ENCODE measurements at regions not wholly inside any gene's neighbourhood (a gene's known extent, or its start where the extent isn't known, plus 50 kb on each side); places are given as distances from the start of the nearest gene placed in this dataset.

DNA sequence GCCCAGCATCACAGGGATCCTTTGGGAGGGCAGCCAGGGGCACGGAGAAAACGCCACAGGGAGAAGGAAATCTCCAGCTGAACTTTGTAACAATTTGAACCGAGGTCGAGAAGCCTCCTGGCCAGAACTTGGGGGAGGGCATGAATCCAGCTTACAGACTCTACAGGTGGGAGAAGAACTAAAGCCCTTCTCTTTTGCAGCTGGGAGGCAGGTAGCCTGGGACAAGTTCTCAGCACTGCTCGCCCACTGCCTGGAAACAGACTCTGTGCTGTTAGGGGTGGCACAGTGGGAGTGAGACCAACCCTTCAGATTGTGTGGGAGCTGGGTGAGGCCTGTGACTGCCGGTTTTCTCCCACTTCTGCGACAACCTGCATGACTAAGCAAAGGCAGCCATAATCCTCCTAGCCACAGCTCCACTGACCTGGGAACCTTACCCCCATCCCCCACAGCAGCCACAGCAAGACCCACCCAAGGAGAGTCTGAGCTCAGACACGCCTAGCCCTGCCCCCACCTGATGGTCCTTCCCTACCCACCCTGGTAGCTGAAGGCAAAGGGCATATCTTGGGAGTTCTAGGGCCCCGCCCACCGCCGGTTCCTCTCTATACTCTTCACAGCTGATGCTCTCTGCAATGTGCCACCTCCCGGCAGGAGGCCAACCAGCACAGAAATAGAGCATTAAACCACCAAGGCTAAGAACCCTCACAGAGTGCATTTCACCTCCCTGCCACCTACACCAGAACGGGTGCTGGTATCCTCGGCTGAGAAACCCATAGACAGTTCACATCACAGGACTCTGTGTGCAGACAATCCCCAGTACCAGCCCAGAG, 136.0 kb upstream of the SIX2 start:
- DNase-seq (ENCODE audit: low spot score), result no peak

GRCh38 chr2:45141883-45142866, 132.9 kb upstream of the SIX2 start:
- no peak for DNase-seq (ENCODE audit: low spot score)

GRCh38 chr2:45140675-45141074, 131.4 kb upstream of the SIX2 start:
- no peak for DNase-seq (ENCODE audit: low spot score)

DNA sequence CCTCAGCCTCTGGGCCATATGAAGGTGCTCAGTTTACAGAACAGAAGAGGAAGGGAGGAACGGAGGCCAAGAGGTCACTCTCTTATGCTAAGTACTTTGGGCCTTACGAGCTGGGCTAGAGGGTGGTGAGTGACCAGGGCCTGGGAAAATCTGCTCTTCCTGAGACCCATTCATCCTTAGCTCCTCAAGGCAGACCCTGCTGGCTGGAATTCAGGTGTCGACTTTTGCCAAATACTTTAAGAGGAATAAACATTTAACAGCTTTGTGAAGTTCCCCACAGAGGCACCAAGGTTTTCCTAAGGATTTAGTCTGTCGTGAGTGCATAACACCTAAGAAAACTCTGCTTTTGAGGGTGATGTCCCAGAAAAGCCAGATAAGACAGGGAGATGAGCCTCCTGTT, 129.7 kb upstream of the SIX2 start:
- DNase-seq (ENCODE audit: low spot score), result no peak

GRCh38 chr2:45137966-45138695, 128.9 kb upstream of the SIX2 start:
- no peak for DNase-seq (ENCODE audit: low spot score)

DNA sequence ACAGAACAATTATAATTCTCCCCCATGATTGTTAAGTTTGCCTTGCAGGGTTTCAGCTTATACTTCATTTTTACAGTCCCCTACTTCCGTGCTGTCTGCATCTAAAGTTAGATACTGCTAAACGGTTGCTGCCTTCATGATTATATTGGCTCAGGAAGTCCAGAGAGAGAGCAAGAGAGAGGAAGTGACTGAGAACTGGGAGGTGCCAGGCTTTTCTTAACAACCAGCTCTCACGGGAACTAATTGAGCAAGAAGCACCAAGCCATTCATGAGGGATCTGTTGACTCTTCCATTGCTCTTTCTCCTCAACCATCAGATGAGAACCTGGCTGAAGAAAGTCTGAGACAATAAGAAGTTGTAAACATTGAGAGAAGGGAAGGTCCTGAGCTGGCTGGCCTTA, 125.5 kb upstream of the SIX2 start:
- no peak for DNase-seq (ENCODE audit: low spot score)

DNA sequence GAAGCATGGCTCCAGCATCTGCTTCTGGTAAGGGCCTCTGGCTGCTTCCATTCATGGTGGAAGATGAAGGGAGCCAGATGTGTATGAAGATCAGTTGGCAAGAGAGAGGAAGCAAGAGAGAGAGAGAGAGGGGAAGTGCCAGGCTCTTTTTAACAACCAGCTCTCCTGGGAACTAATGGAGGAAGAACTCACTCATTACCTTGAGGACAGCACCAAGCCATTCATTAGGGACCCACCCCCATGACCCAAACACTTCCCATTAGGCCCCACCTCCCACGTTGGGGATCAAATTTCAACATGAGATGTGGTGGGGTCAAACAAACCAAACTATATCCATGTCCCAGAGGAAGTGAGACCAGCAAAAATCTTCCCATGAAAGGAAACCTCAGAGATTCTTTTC, 124.8 kb upstream of the SIX2 start:
- no peak for DNase-seq (ENCODE audit: low spot score)

DNA sequence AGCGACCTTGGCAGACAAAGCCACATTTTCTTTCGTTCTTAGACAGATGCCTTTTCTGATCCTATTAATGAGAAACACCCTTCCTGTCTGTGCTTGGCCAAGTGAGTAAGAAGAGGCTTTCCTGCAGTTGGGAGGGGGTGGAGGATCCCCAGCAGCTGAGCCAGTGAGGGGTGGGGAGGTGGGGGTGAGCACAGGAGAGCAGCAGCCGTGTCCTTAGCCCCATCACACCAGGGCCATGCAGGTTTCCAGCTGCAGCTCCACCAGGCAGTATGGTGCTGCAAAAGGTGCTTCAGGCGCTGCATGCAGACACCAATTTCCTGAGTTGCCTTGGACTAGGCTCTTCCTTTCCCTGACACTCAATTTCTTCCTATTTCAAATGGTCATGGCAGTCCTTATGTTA, 123.3 kb upstream of the SIX2 start:
- no peak for DNase-seq (ENCODE audit: low spot score)

DNA sequence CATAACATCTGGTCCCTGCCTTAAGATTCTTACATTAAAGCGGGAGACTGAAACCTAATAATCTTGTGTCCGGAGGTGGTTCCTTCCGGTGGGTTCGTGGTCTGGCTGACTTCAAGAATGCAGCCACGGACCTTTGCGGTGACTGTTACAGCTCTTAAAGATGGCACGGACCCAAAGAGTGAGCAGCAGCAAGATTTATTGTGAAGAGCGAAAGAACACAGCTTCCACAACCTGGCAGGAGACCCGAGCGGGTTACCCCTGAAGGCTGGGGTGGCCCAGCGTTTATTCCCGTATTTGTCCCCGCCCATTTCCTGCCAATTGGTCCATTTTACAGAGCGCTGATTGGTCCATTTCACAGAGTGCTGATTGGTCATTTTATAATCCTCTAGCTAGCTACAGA, 122.3 kb upstream of the SIX2 start:
- no peak for DNase-seq (ENCODE audit: low spot score)

DNA sequence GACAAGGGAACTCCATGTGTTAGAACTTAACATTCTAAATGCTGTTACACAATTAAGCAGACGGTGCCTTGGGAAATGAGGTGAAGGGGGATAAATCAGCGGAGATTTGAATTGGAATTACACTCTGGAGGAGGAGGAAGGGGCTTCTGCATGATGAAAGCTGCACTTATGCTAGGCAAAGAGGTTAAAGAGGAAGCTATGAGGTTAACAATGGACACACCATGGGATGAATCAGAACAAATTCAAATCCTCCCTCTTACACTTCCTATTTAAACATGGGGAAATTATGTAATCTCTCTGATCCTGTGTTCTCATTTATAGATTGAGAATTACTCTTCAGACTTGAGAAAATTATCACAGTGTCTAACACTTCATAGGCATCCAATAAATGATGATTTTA, 121.5 kb upstream of the SIX2 start:
- DNase-seq (ENCODE audit: low spot score), result no peak

- DNase-seq (ENCODE audit: low spot score), result no peak
These were observed 119.3 kb upstream of the SIX2 start for GRCh38 chr2:45128580-45128997.

- no peak for DNase-seq (ENCODE audit: low spot score)
These were observed 118.6 kb upstream of the SIX2 start for GRCh38 chr2:45127891-45128290.

DNA sequence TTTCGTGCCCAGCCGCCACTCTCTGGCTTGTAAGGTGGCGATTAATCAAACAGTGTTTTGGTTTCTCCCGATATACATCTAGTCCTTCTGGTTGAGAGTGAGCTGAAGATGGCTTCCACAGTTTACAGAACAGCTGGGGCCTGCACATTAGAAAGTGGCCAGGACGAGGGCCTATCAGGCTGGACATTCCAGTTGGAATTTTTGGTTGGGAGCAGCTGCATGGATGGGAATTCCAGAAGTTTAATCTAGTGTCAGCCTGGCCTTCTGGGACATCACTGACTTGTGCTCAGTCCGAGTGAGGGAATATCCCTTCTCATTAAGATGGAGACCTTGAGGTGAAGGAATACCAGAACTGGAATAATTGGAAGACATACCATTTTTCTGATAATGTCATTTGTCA, 118.1 kb upstream of the SIX2 start:
- no peak for DNase-seq (ENCODE audit: low spot score)

DNA sequence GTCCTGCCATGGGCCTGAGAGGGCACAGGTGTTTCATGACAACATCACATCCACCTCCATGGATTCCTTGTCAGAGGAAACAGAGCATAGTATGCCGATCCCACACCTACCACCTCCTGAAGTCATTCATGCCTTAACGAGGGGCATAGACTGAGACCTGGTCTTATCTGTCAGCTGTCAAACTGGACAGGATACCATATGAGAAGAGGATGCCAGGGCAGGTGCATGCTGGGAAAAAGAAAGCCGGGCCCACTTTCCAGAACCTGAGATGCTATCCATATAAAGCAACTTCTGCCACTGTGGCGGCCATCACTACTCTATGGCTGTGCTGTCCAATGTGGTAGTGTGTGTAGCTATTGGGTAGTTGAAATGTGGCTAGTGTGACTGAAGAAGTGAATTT, 116.0 kb upstream of the SIX2 start:
- no peak for DNase-seq (ENCODE audit: low spot score)

GRCh38 chr2:45124456-45124855, 115.2 kb upstream of the SIX2 start:
- DNase-seq (ENCODE audit: low spot score), result no peak

GRCh38 chr2:45123521-45124191, 114.4 kb upstream of the SIX2 start:
- DNase-seq (ENCODE audit: low spot score), result no peak

GRCh38 chr2:45123065-45123464, 113.8 kb upstream of the SIX2 start:
- no peak for DNase-seq (ENCODE audit: low spot score)

- no peak for DNase-seq (ENCODE audit: low spot score)
These were observed 112.1 kb upstream of the SIX2 start for GRCh38 chr2:45121236-45121927.

- DNase-seq (ENCODE audit: low spot score), result no peak
These were observed 111.3 kb upstream of the SIX2 start for GRCh38 chr2:45120546-45120945.

- DNase-seq (ENCODE audit: low spot score), result no peak
These were observed 110.6 kb upstream of the SIX2 start for GRCh38 chr2:45119855-45120254.

- DNase-seq (ENCODE audit: low spot score), result no peak
These were observed 109.8 kb upstream of the SIX2 start for GRCh38 chr2:45119038-45119437.

All from SK-N-DZ (cell line).